ENCODE measurements at regions not wholly inside any gene's neighbourhood (a gene's known extent, or its start where the extent isn't known, plus 50 kb on each side); places are given as distances from the start of the nearest gene placed in this dataset.

- no peak for TF ChIP-seq POLR2A (IDR thresholded peaks at IDR 0.05)
- no peak for TF ChIP-seq EP300 (IDR thresholded peaks at IDR 0.05)
- no peak for TF ChIP-seq CTCF (IDR thresholded peaks at IDR 0.05)
- no peak for TF ChIP-seq POLR2AphosphoS5 (IDR thresholded peaks at IDR 0.05)
- no peaks in the 10 kb centered on the region for H3K36me3 ChIP-seq
- no peak overlapping the region for H3K4me3 ChIP-seq
- no peaks in the 10 kb centered on the region for H3K4me1 ChIP-seq
- no peak for DNase-seq (ENCODE audit: low spot score in 2 of 2)
- WGBS = 88% methylated on average over 6 of the region's 6 CpGs
- no peaks in the 10 kb centered on the region for H3K27me3 ChIP-seq
- H3K9me3 ChIP-seq = no peaks in the 10 kb centered on the region
- H3K27ac ChIP-seq = no peak overlapping the region
Observed at GRCh38 chr7:115883629-115884028, 146.9 kb downstream of the TFEC start.

GRCh38 chr7:115881476-115881875 is 149.1 kb downstream of the TFEC start:
- TF ChIP-seq POLR2AphosphoS5 (IDR thresholded peaks at IDR 0.05) (no peak), CTCF (IDR thresholded peaks at IDR 0.05) (no peak), POLR2A (IDR thresholded peaks at IDR 0.05) (no peak), EP300 (IDR thresholded peaks at IDR 0.05) (no peak)
- no peak for DNase-seq (ENCODE audit: low spot score in 2 of 2)
- Histone ChIP-seq H3K27ac (no peak overlapping the region), H3K9me3 (no peaks in the 10 kb centered on the region), H3K4me3 (no peak overlapping the region), H3K27me3 (no peaks in the 10 kb centered on the region), H3K4me1 (no peaks in the 10 kb centered on the region), H3K36me3 (no peaks in the 10 kb centered on the region)
- 88% methylated on average over 2 of the region's 2 CpGs for WGBS

GRCh38 chr7:115879171-115879570 is 151.4 kb downstream of the TFEC start:
- H3K9me3 ChIP-seq = no peaks in the 10 kb centered on the region
- H3K27me3 ChIP-seq = no peaks in the 10 kb centered on the region
- WGBS = 86% methylated on average over 2 of the region's 2 CpGs
- no peak for DNase-seq (ENCODE audit: low spot score in 2 of 2)
- no peaks in the 10 kb centered on the region for H3K4me1 ChIP-seq
- H3K4me3 ChIP-seq = no peak overlapping the region
- TF ChIP-seq POLR2A (IDR thresholded peaks at IDR 0.05) = no peak
- TF ChIP-seq CTCF (IDR thresholded peaks at IDR 0.05) = no peak
- no peak for TF ChIP-seq EP300 (IDR thresholded peaks at IDR 0.05)
- no peak for TF ChIP-seq POLR2AphosphoS5 (IDR thresholded peaks at IDR 0.05)
- H3K27ac ChIP-seq = no peak overlapping the region
- no peaks in the 10 kb centered on the region for H3K36me3 ChIP-seq

GRCh38 chr7:115869801-115870200 is 160.8 kb downstream of the TFEC start:
- no peak overlapping the region for H3K27ac ChIP-seq
- DNase-seq (ENCODE audit: low spot score in 2 of 2) = no peak
- no peaks in the 10 kb centered on the region for H3K36me3 ChIP-seq
- no peak overlapping the region for H3K4me3 ChIP-seq
- TF ChIP-seq POLR2A (IDR thresholded peaks at IDR 0.05) (no peak), POLR2AphosphoS5 (IDR thresholded peaks at IDR 0.05) (no peak), CTCF (IDR thresholded peaks at IDR 0.05) (no peak)
- H3K4me1 ChIP-seq = no peaks in the 10 kb centered on the region
- H3K27me3 ChIP-seq = no peaks in the 10 kb centered on the region
- H3K9me3 ChIP-seq = no peaks in the 10 kb centered on the region

GRCh38 chr7:115869190-115869589 is 161.4 kb downstream of the TFEC start:
- 71% methylated on average over 3 of the region's 3 CpGs for WGBS
- Histone ChIP-seq H3K36me3 (no peaks in the 10 kb centered on the region), H3K9me3 (no peaks in the 10 kb centered on the region), H3K27ac (no peak overlapping the region), H3K4me3 (no peak overlapping the region), H3K4me1 (no peaks in the 10 kb centered on the region), H3K27me3 (no peaks in the 10 kb centered on the region)
- TF ChIP-seq EP300 (IDR thresholded peaks at IDR 0.05) = no peak
- no peak for TF ChIP-seq CTCF (IDR thresholded peaks at IDR 0.05)
- no peak for TF ChIP-seq POLR2AphosphoS5 (IDR thresholded peaks at IDR 0.05)
- no peak for DNase-seq (ENCODE audit: low spot score in 2 of 2)

Measured in suprapubic skin (tissue), 4 donors.